GM12892 (cell line): ENCODE measurements at regions not wholly inside any gene's neighbourhood (a gene's known extent, or its start where the extent isn't known, plus 50 kb on each side); places are given as distances from the start of the nearest gene placed in this dataset.

Experiments
- POLR2A ChIP-seq: IDR thresholded peaks from 2 replicates; pipeline ENCODE4 v1.6.1; 2011; ENCODE audit warnings: low read depth, low read length, control low read depth
- TAF1 ChIP-seq: IDR thresholded peaks from 2 replicates; pipeline ENCODE4 v1.6.1; 2011; ENCODE audit warnings: low read depth, mild to moderate bottlenecking, control low read depth, low read length, borderline replicate concordance

GRCh38 chr16:66156538-66156937 is 210.0 kb upstream of the CDH5 start:
- TF ChIP-seq POLR2A, result no peak
- no peak for TF ChIP-seq TAF1
